ENCODE measurements at regions not wholly inside any gene's neighbourhood (a gene's known extent, or its start where the extent isn't known, plus 50 kb on each side); places are given as distances from the start of the nearest gene placed in this dataset.

- TF ChIP-seq POLR2AphosphoS5 (IDR thresholded peaks at IDR 0.05): no peak
- TF ChIP-seq POLR2A (IDR thresholded peaks at IDR 0.05): no peak
- TF ChIP-seq CTCF (IDR thresholded peaks at IDR 0.05 in 8 of 11, conservative IDR thresholded peaks at IDR 0.05 in 3 of 11): no peak
- no peaks in the 10 kb centered on the region for H3K36me3 ChIP-seq
- peaks cover 0 to 6% (median 0%) of the 10 kb centered on the region in 7 donors for H3K27me3 ChIP-seq (replicated peaks in 1 of 7)
- 70 to 82% (median 76%) methylated on average over 5 of the region's 5 CpGs for WGBS, 5 donors
- H3K4me3 ChIP-seq: no peak overlapping the region
- H3K4me1 ChIP-seq: no peaks in the 10 kb centered on the region
- H3K27ac ChIP-seq: no peak overlapping the region
- intact Hi-C loops (cut with DNase I; ENCODE audit: low total_unique reads): no loop called here
- DNase-seq: no peak
- peaks cover 2 to 12% (median 9%) of the 10 kb centered on the region in 8 donors for H3K9me3 ChIP-seq
These were observed 269.3 kb downstream of the TTC32 start for GRCh38 chr2:19632403-19632991.

- H3K9me3 ChIP-seq: peaks cover 2 to 18% (median 16%) of the 10 kb centered on the region in 8 donors
- 85 to 94% (median 89%) methylated on average over 1 of the region's 1 CpG for WGBS, 5 donors
- H3K27me3 ChIP-seq (replicated peaks in 1 of 7): peaks cover 0 to 6% (median 0%) of the 10 kb centered on the region in 7 donors
- no peaks in the 10 kb centered on the region for H3K4me1 ChIP-seq
- intact Hi-C loops (cut with DNase I; ENCODE audit: low total_unique reads): no loop called here
- TF ChIP-seq POLR2A (IDR thresholded peaks at IDR 0.05) (no peak), CTCF (IDR thresholded peaks at IDR 0.05 in 8 of 11, conservative IDR thresholded peaks at IDR 0.05 in 3 of 11) (no peak), POLR2AphosphoS5 (IDR thresholded peaks at IDR 0.05) (no peak)
- DNase-seq: no peak
- H3K4me3 ChIP-seq: no peak overlapping the region
- no peaks in the 10 kb centered on the region for H3K36me3 ChIP-seq
- H3K27ac ChIP-seq: no peak overlapping the region
These were observed 269.9 kb downstream of the TTC32 start for GRCh38 chr2:19631871-19632270.

- intact Hi-C loops (cut with DNase I; ENCODE audit: low total_unique reads): no loop called here
- Histone ChIP-seq H3K36me3 (no peaks in the 10 kb centered on the region), H3K9me3 (peaks cover 2 to 25% (median 23%) of the 10 kb centered on the region in 8 donors), H3K27me3 (replicated peaks in 1 of 7) (peaks cover 0 to 3% (median 0%) of the 10 kb centered on the region in 7 donors), H3K4me1 (no peaks in the 10 kb centered on the region), H3K4me3 (no peak overlapping the region), H3K27ac (no peak overlapping the region)
- 82 to 96% (median 93%) methylated on average over 2 of the region's 2 CpGs for WGBS, 5 donors
- no peak for DNase-seq
- TF ChIP-seq POLR2A (IDR thresholded peaks at IDR 0.05) (no peak), CTCF (IDR thresholded peaks at IDR 0.05 in 8 of 11, conservative IDR thresholded peaks at IDR 0.05 in 3 of 11) (no peak), POLR2AphosphoS5 (IDR thresholded peaks at IDR 0.05) (no peak)
These were observed 270.9 kb downstream of the TTC32 start for GRCh38 chr2:19630921-19631320.

- no peak overlapping the region for H3K27ac ChIP-seq
- no peak overlapping the region for H3K4me3 ChIP-seq
- H3K36me3 ChIP-seq: no peaks in the 10 kb centered on the region
- peaks cover 2 to 28% (median 25%) of the 10 kb centered on the region in 8 donors for H3K9me3 ChIP-seq
- no peaks in the 10 kb centered on the region for H3K4me1 ChIP-seq
- H3K27me3 ChIP-seq (replicated peaks in 1 of 7): no peaks in the 10 kb centered on the region
- DNase-seq: no peak
- intact Hi-C loops (cut with DNase I; ENCODE audit: low total_unique reads): no loop called here
- TF ChIP-seq CTCF (IDR thresholded peaks at IDR 0.05 in 8 of 11, conservative IDR thresholded peaks at IDR 0.05 in 3 of 11): no peak
- no peak for TF ChIP-seq POLR2AphosphoS5 (IDR thresholded peaks at IDR 0.05)
- no peak for TF ChIP-seq POLR2A (IDR thresholded peaks at IDR 0.05)
These were observed 268.9 kb upstream of the OSR1 start for GRCh38 chr2:19627359-19627758.
